HUDEP-2 (cell line): ENCODE measurements at regions not wholly inside any gene's neighbourhood (a gene's known extent, or its start where the extent isn't known, plus 50 kb on each side); places are given as distances from the start of the nearest gene placed in this dataset.

Source experiments
- DNase-seq, 76 experiments: peaks; one replicate each; lab custom pipeline; 2025; ENCODE audit not compliant: unreplicated experiment in 76 of 76; lab: John Stamatoyannopoulos, UW

DNA sequence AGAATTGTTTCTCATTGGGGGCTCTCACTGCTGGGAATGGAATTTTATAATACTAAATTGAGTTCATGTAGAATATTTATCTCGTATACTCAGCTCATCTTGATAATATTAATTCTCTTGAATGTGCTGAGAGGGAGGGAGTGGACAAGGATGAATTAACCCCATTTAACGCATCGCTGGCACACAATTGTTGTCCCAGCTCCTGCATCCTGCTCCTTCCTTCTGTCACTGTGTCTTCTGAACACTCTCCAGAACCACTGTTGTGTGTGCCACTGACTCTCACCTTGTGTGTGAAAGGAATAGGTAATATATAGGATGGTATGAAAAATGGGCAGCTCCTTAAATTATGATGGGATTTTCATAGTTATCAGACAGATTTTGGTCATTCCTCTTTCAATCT, 267.3 kb downstream of the MTRR start:
- no peak for DNase-seq

DNA sequence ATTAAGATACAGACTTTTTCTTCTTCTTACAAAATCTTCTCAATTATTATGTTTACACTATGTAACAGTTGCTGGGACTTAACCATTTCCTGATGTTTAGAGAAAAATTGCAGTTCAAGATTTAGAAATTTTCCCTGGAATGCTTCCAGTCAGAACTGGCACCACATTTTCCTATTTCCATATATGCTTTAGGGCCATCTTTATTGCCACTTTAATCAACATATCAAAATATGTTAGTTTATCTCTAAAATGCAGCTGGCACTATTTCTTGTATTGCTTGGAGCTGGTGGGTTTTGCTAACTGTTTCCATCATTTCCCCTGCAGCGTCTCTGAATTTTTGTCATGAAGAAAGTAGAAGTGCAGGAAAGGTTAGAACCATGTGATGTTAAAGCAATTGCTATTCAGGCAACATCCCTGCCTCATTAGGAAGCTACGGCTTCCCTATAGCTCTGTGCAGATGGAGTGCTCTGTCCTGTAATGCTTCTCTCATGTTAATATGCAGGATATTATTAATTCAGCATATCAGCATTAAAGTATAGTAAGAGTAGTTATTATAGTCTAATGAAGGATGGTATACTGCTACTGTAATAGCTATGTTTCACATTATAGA, 269.1 kb downstream of the MTRR start:
- DNase-seq: no peak

DNA sequence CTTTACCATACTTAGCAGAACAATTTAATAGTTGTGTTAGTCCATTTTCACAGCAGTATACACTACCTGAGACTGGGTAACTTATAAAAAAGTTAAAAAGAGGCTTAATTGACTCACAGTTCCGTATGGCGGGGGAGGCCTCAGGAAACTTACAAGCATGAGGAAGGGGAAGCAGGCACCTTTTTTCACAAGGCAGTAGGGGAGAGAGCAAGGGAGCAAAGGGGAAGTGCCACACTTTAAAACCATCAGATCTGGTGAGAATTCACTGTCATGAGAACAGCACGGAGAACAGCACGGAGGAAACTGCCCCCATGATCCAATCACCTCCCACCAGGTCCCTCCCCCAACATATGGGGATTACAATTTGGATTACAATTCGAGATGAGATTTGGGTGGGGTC, 269.9 kb downstream of the MTRR start:
- DNase-seq: no peak

DNA sequence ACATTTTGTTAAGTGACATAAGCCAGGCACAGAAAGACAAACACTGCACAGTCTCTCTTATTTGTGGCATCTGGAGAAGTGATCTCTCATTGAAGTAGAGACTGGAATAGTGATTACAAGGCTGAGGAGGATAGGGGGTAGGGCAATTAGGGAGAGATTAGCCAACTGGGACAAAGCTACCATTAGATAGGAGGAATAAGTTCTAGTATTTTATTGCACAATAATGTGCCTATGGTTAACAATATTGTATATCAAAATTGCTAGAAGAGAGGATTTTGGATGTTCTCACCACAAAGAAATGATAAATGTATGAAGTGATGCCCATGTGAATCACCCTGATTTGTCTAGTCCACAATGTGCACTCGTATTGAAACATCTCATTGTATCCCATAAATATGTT, 281.8 kb downstream of the MTRR start:
- DNase-seq: no peak

DNA sequence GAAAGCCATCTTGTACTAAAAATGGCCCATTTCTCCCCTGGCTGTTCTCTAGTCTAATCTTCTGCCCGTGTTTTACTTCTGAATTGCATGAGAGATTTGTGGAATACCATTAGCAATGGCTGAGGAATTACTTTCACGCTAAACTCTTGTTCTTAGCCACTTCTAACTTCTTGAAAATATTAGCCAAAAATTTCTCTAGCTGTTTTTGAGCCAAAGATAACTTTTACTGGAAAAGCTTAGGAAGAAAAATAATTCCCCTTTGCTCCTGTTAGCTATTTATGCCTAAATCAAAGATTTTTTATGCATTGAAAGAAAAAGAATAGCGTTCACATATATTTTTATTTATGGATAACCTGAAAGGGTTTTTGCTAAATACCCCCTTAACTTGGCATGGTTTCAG, 287.8 kb downstream of the MTRR start:
- DNase-seq: no peak

DNA sequence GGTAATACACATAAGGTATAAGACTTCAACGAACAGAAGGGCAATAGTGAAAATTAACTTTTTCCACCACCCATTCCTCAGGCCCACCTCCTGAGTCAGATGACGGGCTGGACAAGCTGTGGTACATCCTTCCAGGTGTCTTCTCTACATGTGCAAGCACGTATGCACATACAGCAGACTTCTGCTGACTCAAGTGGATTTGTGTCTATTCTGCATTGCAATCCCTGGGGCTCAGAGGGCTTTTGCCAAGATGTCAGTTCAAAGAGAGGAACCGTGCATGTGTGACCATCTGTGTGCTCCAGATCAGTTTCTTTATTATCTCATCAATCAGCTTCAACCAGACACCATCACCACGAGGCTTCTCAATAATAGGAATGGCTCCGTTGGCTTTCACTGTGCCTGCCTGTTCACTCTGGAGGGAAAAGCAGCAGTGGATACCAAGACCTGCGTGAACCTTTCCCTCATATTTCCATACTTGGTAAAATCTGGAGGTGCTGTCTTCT, 288.4 kb downstream of the MTRR start:
- no peak for DNase-seq

DNA sequence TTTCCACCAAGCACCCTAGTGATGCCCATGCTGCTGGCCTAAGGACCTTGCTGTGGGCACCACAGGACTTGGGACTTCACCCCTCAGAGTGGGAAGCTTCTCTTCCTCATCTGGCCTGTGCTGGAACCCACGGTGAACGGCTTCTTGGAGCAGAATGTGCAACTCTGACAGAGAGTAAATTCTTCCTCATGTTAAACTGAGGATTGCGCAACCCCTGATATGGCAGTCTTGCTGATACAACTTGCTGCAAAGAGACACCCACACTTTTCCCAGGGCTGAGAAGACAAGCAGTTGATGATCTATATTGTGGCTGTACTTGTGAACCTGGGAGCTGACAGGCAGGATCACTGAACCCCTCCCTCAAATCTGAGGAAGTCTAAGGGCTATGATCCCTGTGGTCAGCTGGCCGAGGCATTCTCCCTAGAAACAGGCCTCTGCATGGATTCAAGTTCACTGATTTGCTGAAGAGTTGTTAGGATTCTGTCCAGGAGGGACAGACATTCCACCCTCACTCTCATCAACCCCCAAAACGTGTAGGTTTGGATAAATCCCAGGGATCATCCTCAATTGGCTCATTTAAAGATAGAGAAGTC, 307.2 kb downstream of the MTRR start:
- DNase-seq: no peak

DNA sequence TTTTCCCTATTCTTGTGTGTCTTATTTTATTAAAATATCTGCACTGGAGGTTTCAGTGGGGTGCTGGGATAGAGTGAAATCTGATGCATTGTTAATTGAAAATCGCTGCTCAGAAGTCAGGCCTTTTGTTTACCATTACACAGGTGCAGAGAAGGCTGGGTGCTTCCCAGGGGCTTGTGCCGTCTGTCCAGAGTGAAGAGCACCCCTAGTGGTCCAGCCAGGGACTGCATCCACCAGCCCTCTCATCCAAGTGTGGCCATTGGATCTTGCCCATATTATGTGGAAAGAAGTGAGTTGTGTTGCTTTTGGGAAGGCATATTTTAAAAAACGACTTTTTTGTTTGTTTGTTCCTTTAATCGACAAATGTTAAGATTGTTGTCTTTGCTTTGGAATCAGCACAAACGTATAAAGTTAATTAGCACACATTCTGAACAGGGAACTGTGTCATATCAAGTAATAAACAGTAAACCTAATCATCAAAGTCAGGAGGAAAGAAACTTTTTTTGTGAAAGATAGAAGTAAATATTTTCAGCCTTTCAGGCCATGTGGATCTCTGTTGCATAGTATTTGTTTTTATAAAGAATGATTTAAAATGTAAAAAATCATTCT, 315.6 kb downstream of the MTRR start:
- DNase-seq: peak in 53 of 76 experiments; percentile 1 to 49 (median 20)

DNA sequence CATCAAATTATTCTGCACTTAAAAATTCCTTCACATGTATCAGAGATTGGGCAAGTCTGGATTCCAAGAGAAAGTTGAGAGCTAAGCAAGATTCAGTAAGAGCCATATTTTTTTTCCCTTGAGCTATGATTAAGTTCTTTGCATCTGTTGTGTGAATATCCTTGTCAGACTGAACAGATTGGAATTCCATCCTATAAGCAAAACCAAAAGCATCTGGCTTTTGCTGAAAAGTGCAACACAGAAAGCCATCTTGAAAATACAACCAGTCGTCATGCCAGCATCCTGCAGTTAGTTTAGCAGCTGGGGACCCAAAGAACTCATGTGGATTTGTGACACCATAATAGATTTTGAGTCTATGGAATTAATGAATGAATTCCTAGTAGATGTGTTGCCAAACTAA, 316.9 kb downstream of the MTRR start:
- no peak for DNase-seq

DNA sequence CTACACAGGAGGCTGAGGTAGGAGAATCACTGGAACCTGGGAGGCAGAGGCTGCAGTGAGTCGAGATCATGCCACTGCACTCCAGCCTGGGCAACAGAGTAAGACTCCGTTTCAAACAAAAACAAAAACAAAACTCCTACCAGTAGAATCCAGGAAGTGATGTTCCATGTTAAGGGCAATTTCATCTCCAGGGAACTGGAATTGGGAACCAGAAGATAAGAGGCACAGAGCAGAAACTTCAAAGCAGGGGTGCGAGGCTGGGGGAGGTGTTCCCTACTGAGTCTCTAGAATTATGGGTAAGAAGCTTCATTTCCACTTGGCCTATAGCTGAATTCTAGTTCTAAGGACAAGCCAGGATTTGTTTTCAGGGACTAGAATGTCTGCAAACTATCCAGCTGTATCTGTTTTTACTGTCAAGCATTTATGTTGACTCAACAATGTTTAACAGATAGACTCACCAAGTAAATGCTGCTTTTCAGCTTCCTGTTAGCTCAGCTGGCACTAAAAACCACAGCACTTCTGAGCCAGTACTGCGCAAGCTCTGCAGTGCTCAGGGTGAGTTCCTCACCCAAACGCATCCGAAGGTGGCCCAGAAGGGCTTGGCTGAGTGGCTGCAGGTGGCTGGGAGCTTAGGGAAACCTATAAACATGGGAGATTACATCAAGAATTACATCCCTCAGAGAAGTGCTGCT, 320.1 kb downstream of the MTRR start:
- DNase-seq: no peak

DNA sequence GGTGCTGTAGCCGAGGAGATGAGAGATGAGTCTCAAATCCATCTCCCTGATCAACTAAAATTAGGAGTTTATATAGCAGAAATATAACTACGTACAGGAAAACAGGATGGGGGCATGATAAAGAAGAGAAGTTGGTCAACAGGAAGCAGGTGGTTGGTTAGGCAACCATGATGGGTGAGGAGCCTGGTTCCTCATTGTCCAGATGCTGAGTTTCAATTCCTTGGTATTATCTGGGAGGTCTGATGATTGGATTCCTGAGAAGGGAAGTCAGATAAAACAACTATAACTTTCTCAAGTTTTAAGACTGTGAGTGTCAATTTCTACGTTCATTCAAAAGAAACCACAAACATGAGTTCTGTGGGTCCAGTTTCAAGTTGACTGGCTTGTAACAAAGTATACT, 323.9 kb downstream of the MTRR start:
- DNase-seq: no peak

DNA sequence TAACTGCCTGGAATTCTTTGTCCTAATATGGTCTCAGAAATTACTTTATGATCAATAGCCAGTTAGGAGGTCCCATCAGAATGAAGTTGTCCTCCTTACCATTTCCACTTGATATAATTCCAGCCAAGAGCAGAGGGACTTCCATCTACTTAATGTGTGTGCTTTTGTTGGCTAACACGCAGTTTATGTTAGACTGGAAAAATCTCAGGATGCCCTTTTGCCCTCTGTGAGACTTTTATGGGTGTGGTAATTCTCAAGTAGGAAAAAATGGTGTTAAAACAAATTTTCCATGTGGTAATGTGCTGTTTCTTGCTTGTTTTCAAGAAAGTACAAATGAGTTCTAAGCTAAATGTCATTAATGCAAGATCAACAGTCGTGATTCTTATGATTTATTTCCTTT, 327.1 kb downstream of the MTRR start:
- no peak for DNase-seq

DNA sequence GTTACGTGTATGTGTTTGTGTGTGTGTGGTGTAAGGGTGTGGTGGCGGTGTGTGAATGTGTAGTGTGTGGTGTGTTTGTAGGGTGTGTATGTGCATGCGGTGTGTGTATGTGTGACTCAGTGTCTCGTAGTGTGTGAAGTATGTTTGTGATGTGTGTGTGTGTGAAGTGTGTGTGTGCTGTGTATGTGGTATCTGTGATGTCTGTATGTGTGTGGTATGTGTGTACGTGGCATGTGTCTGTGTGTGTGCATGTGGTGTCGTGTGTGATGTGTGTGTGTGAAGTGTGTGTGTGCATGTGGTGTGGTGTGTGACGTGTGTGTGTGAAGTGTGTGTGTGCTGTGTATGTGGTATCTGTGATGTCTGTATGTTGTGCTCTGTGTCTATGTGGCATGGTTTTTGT, 339.4 kb downstream of the MTRR start:
- DNase-seq: no peak

DNA sequence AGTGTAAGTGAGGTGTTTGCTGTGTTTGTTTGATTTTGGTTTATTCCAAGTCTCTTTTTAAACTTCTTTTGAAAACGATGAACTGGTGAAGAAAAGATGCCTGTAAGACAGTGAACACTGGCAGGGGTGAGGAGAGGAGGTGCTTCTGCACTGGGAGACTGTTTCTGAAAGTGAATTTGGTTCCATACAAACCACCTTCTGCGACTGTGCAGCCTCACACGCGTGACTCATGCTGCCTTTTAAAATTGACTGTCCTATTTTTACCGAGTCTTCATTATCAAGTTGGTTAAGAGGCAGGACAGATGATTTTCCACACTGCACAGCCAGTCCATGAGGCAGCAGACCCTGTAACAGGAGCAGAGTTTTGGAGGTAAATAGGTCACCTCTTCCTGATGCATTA, 340.6 kb downstream of the MTRR start:
- no peak for DNase-seq

DNA sequence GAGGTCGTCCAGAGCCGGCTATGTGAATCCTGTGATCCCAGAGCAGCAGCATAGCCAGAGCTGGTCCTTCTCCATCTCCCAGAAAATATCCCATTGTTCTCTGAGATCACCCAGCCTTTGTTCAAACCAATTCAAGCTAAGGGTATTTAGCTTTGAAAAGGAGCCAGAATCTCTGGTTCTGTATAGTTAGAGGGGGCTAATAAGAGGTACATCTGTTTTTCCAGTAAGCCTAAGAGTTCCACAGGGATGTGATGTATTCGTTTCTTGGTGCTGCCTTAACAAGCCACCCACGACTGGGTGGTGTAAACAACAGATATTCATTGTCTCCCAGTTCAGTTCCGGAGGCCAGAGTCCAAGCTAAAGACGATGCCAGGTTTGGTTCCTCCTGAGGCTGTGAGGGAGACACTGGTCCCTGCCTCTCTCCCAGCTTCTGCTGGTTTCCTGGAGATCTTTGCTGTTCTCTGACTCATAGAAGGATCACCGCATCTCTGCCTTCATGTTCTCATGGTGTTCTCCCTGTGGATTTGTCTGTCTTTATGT, 344.8 kb downstream of the MTRR start:
- no peak for DNase-seq

DNA sequence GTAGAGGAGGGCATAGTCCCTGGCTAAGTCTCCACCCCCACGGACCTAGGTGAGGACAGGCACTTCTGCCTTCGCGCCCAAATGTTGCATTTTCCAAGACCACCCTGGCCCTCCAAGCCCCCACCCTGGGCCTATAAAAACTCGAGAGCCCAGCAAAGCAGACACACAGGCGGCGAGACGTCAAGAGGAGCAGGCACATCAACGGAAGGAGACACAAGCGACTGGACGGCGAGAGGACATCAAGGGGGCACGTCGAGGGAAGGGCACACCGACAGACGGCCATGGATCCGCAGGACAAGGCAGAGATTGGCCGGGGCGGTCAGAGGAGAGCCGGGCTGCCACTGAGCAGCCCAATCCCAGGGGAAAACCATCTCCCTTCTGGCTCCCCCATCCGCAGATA, 348.0 kb downstream of the MTRR start:
- no peak for DNase-seq

DNA sequence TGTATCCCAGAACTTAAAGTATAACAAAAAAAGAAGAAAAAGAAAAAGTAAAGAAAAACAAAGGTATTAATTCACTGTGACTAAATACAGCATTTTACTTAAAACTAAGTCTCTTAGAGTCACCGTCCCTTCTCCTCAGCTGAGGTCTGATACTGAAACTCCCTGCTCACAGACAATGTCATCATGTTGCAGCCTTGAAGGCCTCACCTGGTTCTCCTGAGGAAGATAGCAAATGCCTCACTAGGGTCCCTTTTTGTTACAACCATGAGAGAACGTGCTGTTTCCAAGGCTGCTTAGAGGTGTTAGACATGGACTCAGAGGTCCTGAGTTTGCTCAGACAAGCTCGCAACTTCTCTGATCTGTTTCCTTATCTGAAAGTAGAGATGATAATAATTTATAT, 357.2 kb downstream of the MTRR start:
- no peak for DNase-seq

DNA sequence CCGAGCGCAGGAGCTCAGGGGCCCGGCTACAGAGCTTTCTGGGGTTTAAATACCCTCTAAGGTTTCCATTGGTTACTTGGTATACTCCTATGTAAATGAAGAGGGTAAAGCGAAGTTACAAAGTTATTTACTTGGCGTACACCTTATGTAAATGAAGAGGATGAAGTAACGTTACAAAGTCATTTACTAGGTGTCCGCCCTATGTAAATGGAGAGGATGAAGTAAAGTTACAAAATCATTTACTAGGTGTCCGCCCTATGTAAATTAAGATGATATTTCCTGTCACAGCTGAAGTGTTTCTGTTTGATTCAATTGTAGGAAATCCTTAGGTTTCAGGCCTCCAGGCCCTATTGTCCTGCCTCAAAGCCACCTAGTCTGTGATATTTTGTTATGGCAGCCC, 358.2 kb downstream of the MTRR start:
- no peak for DNase-seq

DNA sequence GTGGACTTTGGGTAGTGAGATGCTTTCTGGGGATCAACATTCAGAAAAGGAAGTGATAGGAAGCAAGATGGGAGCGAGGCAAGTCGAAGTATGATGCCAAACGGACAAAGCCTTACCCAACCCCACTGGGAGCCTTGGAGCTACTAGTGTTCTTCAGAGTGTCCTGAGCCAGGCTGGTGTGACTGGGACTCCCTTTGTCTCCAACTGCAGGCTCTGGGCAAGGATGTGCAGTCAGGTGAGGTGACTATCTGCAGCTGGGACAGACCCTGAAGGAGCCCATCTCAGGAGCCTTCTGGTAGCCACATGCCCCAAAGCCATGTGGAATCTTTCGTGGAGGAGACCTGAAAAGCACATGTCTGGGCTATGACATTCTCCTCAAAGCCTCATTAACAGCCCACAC, 360.6 kb downstream of the MTRR start:
- no peak for DNase-seq

DNA sequence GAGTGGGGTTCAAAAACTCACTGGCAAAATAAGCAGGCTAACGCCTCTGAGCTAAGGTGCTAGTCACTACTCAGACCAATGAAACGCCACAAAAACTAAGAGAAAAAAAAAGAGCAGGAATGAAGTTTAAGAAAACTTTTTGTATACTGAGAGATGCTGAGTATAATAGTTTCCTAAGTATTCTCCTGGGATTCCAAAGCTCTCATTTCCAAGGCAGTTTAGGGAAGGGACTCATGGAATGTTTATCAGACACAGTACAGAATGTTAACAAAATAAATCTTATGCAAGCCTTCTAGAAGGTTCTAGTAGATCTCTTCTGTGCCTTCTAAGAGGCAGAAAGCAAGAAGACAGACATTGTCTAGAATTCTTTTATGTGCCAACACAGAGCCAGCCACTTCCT, 361.9 kb downstream of the MTRR start:
- DNase-seq: no peak

DNA sequence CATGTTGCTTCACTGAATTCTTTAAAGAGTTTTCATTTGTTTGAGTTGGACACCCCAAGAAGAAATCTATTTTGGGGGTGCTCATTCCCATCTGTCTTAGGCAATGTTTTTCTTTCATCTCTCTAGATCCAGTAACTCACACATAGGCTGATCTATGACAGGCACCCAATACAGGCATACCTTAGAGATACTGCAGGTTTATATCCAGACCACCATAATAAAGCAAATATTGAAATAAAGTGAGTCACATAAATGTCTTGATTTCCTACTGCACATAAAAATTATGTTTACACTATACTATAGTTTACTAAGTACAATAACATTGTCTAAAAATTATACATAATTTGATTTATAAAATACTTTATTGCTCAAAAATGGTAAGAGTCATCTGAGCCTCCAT, 364.5 kb downstream of the MTRR start:
- DNase-seq: no peak
